K562 (cell line): ENCODE measurements at regions not wholly inside any gene's neighbourhood (a gene's known extent, or its start where the extent isn't known, plus 50 kb on each side); places are given as distances from the start of the nearest gene placed in this dataset.

Experiments
- ATAC-seq: fragments of 200-7000 bp; cut with Tn5 transposase; 3 replicates; pipeline ENCODE4 v1.9.1; 2020; ENCODE audit warnings: moderate library complexity
- BruUV-seq: library from RNA; stranded (reverse); fragments of 400-500 nt; replicated peaks from 2 replicates; lab custom pipeline; 2021; lab: Mats Ljungman, UMichigan
- CTCF ChIA-PET: fragments of 300-600 bp; formaldehyde crosslinking; extraction: SDS; loops from one replicate; lab custom pipeline; 2021; ENCODE audit warnings: low intra/inter-chr PET ratio; lab: Yijun Ruan, JAX
- POLR2A ChIA-PET: fragments of 300-600, 350-650 bp; sonication (Branson Sonifier 250); formaldehyde crosslinking; extraction: SDS; loops from one replicate; lab custom pipeline; 2021; ENCODE audit warnings: antibody characterized with exemption, inconsistent platforms; lab: Yijun Ruan, JAX
- DNase-seq, 4 experiments: peaks; one replicate each; pipeline versions ENCODE4 v3.0.0 to v3.0.0-alpha.2; 2011 to 2018; ENCODE audit warnings: low spot score in 3 of 4, mixed read lengths in 3 of 4; ENCODE audit errors: extremely low read depth in 1 of 4
- FAIRE-seq: peaks from 2 replicates; lab custom pipeline; 2011; peaks lifted over from hg19 to GRCh38; lab: Jason Lieb, UNC
- H2AFZ ChIP-seq: 2 replicates; pipeline ENCODE4 v1.6.0; 2011; ENCODE audit warnings: low read depth, low read length, control low read depth, inconsistent platforms
- H3K27ac ChIP-seq: fragments of 200-600 bp; 3 replicates; pipeline ENCODE4 v1.8.0; 2011; ENCODE audit warnings: low read depth, mild to moderate bottlenecking, control low read depth, inconsistent platforms, low read length, moderate library complexity, mixed read lengths; ENCODE audit errors: extremely low read depth
- H3K27me3 ChIP-seq, 2 experiments: fragments of 300-600 bp in 1 of 2; 2 replicates in 1 of 2; 3 replicates in 1 of 2; pipeline versions ENCODE4 v1.6.0 to v1.8.0; 2011; ENCODE audit warnings: inconsistent platforms in 2 of 2, low read length in 2 of 2, mild to moderate bottlenecking in 1 of 2, mixed read lengths in 1 of 2, moderate library complexity in 1 of 2; ENCODE audit not compliant: control insufficient read depth in 2 of 2, insufficient read depth in 2 of 2
- H3K36me3 ChIP-seq: fragments of 300-600 bp; 3 replicates; pipeline ENCODE4 v1.8.0; 2011; ENCODE audit warnings: mild to moderate bottlenecking, low read length, inconsistent platforms; ENCODE audit not compliant: control insufficient read depth, insufficient read depth
- H3K4me1 ChIP-seq, 2 experiments: fragments of 200-600 bp in 1 of 2; replicated peaks in 1 of 2; 2 replicates in 1 of 2; 3 replicates in 1 of 2; pipeline versions ENCODE4 v1.5.1 to v1.8.0; 2011; ENCODE audit warnings: inconsistent platforms in 2 of 2, low read length in 2 of 2, mild to moderate bottlenecking in 1 of 2, mixed read lengths in 1 of 2, moderate library complexity in 1 of 2; ENCODE audit not compliant: control insufficient read depth in 2 of 2, insufficient read depth in 2 of 2
- H3K4me2 ChIP-seq: 2 replicates; pipeline ENCODE4 v1.6.1; 2011; ENCODE audit warnings: low read length, control low read depth, inconsistent platforms, mixed read lengths; ENCODE audit not compliant: insufficient read depth
- H3K4me3 ChIP-seq: fragments of 200-600 bp; sonication (generic), shearing (Covaris generic); 2 replicates; pipeline ENCODE4 v1.5.1; 2016; ENCODE audit warnings: control low read depth, inconsistent platforms
- H3K79me2 ChIP-seq: fragments of 200-600 bp; 3 replicates; pipeline ENCODE4 v1.8.0; 2011; ENCODE audit warnings: low read length, inconsistent platforms; ENCODE audit not compliant: control insufficient read depth, insufficient read depth
- H3K9ac ChIP-seq, 2 experiments: 2 replicates each; pipeline versions ENCODE4 v1.6.0 to v1.6.1; 2011; ENCODE audit warnings: low read depth in 2 of 2, low read length in 2 of 2, control low read depth in 1 of 2, inconsistent platforms in 1 of 2, mild to moderate bottlenecking in 1 of 2, mixed read lengths in 1 of 2; ENCODE audit not compliant: insufficient read depth in 1 of 2
- H3K9me1 ChIP-seq: one replicate; pipeline ENCODE4 v1.6.0; 2011; ENCODE audit warnings: inconsistent platforms, mild to moderate bottlenecking, low read length, moderate library complexity; ENCODE audit not compliant: control insufficient read depth, insufficient read depth
- H3K9me3 ChIP-seq: replicated peaks from 2 replicates; pipeline ENCODE4 v1.5.1; 2011; ENCODE audit warnings: low read depth, low read length, inconsistent platforms; ENCODE audit not compliant: control insufficient read depth, insufficient read depth
- H4K20me1 ChIP-seq: replicated peaks from 2 replicates; pipeline ENCODE4 v1.6.1; 2011; ENCODE audit warnings: low read length, inconsistent platforms, mixed read lengths; ENCODE audit not compliant: control insufficient read depth, insufficient read depth
- BACH1 ChIP-seq: fragments of 200-800 bp; sonication (Bioruptor generic); IDR thresholded peaks from 2 replicates; pipeline ENCODE4 v1.6.1; 2016; ENCODE audit warnings: missing genetic modification characterization, missing compliant biosample characterization
- CEBPB ChIP-seq: fragments of 450-650 bp; IDR thresholded peaks from 2 replicates; pipeline ENCODE4 v1.6.1; 2016; ENCODE audit warnings: missing genetic modification characterization, missing compliant biosample characterization
- HEY1 ChIP-seq: fragments of 250-450 bp; sonication (Bioruptor Pico); IDR thresholded peaks from 2 replicates; pipeline ENCODE4 v1.5.0; 2020; ENCODE audit warnings: mild to moderate bottlenecking, moderate library complexity, borderline replicate concordance
- KLF6 ChIP-seq: fragments of 250-450 bp; sonication (Bioruptor Pico); IDR thresholded peaks from 2 replicates; pipeline ENCODE4 v1.4.0; 2020; ENCODE audit warnings: mild to moderate bottlenecking, moderate library complexity, borderline replicate concordance
- NBN ChIP-seq: fragments of 450-650 bp; IDR thresholded peaks from 2 replicates; pipeline ENCODE4 v1.6.1; 2016; ENCODE audit warnings: low read depth, mild to moderate bottlenecking
- NR1H2 ChIP-seq: sonication (generic); formaldehyde crosslinking; IDR thresholded peaks from 2 replicates; pipeline ENCODE4 v1.4.0; 2020; ENCODE audit warnings: mild to moderate bottlenecking, missing genetic modification reagents
- POLR2AphosphoS5 ChIP-seq: IDR thresholded peaks from 2 replicates; pipeline ENCODE4 v1.6.1; 2011; ENCODE audit warnings: mild to moderate bottlenecking, low read depth, low read length, moderate library complexity; ENCODE audit not compliant: control insufficient read depth, insufficient read depth
- SAFB2 ChIP-seq: fragments of 200-400 bp; formaldehyde crosslinking; IDR thresholded peaks from 2 replicates; pipeline ENCODE4 v1.6.1; 2018; ENCODE audit warnings: borderline replicate concordance, low read length, low read depth, moderate library complexity; ENCODE audit not compliant: severe bottlenecking
- SMARCA4 ChIP-seq: fragments of 450-650 bp; IDR thresholded peaks from 2 replicates; pipeline ENCODE4 v1.6.1; 2016
- TAL1 ChIP-seq: fragments of 450-650 bp; IDR thresholded peaks from 2 replicates; pipeline ENCODE4 v1.6.1; 2016; ENCODE audit warnings: mild to moderate bottlenecking
- TBL1XR1 ChIP-seq, 2 experiments: IDR thresholded peaks; 2 replicates each; pipeline ENCODE4 v1.6.1; 2012; ENCODE audit warnings: improper control_type of control experiment in 2 of 2, low read length in 2 of 2, mild to moderate bottlenecking in 1 of 2
- ZBTB11 ChIP-seq, 3 experiments: fragments of 200-800 bp in 1 of 3; fragments of 250-450 bp in 1 of 3; fragments of 450-650 bp in 1 of 3; sonication (Bioruptor Pico) in 1 of 3; sonication (Bioruptor generic) in 1 of 3; formaldehyde crosslinking in 1 of 3; IDR thresholded peaks; 2 replicates each; pipeline versions ENCODE4 v1.6.1 to v1.8.0; 2016 to 2022; ENCODE audit warnings: mild to moderate bottlenecking in 2 of 3, missing genetic modification characterization in 2 of 3, missing compliant biosample characterization in 1 of 3, moderate library complexity in 1 of 3
- ZBTB5 ChIP-seq: fragments of 450-650 bp; IDR thresholded peaks from 2 replicates; pipeline ENCODE4 v1.6.1; 2017; ENCODE audit warnings: antibody characterized with exemption
- ZNF232 ChIP-seq: sonication (generic); formaldehyde crosslinking; IDR thresholded peaks from 2 replicates; pipeline ENCODE4 v1.8.0; 2022; ENCODE audit warnings: mild to moderate bottlenecking, missing genetic modification reagents
- ZZZ3 ChIP-seq: fragments of 450-650 bp; IDR thresholded peaks from 2 replicates; pipeline ENCODE4 v1.6.1; 2016; ENCODE audit warnings: antibody characterized with exemption, mild to moderate bottlenecking, moderate library complexity
- WGBS: fragments of 100-300 bp; shearing (Covaris generic); methylation state at CpG from one replicate; pipeline ENCODE4 v1.1.6; 2016; ENCODE audit warnings: low coverage, mixed read lengths; ENCODE audit not compliant: insufficient coverage; ENCODE audit errors: missing lambda C conversion rate; 5-methylcytosine and 5-hydroxymethylcytosine counted together
- in situ Hi-C: fragments of 300-500 bp; cut with MboI; formaldehyde crosslinking; loops from 4 replicates; pipeline ENCODE4 v1.15.0; 2018; ENCODE audit warnings: inconsistent platforms, mixed read lengths
- intact Hi-C: fragments of 100-400 bp; cut with micrococcal nuclease; formaldehyde crosslinking; loops from 2 replicates; pipeline ENCODE4 v1.14.2; 2022

GRCh38 chr10:35927341-35927740 is 285.2 kb upstream of the FZD8 start:
- Histone ChIP-seq H3K27me3 (no peaks in the 10 kb centered on the region), H3K36me3 (no peaks in the 10 kb centered on the region), H3K4me1 (no peaks in the 10 kb centered on the region), H3K79me2 (no peaks in the 10 kb centered on the region), H3K9me3 (no peaks in the 10 kb centered on the region), H4K20me1 (no peaks in the 10 kb centered on the region), H3K4me2 (no peak overlapping the region), H3K4me3 (no peak overlapping the region), H3K27ac (no peak overlapping the region), H3K9me1 (no peaks in the 10 kb centered on the region), H2AFZ (no peak overlapping the region), H3K9ac (no peak overlapping the region)
- DNase-seq (no peak), ATAC-seq (no peak), FAIRE-seq (no peak)
- 1% methylated on average over 7 of the region's 7 CpGs for WGBS
- ChIA-PET POLR2A (interaction anchor here (0.6 kb wide), 1 partner anchor 370 kb away, joined by 3 read pairs; no protein-coding TSS in a partner anchor), CTCF (no interaction called here)
- in situ Hi-C loops = no loop called here
- intact Hi-C loops = no loop called here
- no TSS peak for BruUV-seq
- TF ChIP-seq ZBTB5 = no peak
- TF ChIP-seq CEBPB (tag) = no peak
- no peak for TF ChIP-seq HEY1 (CRISPR knock-in tag)
- TF ChIP-seq ZZZ3 = no peak
- no peak for TF ChIP-seq NR1H2 (CRISPR knock-in tag)
- TF ChIP-seq ZBTB11 (CRISPR knock-in tag; IDR thresholded peaks at IDR 0.05) = no peak
- TF ChIP-seq ZNF232 (CRISPR knock-in tag) = no peak
- no peak for TF ChIP-seq POLR2AphosphoS5
- no peak for TF ChIP-seq SAFB2
- no peak for TF ChIP-seq BACH1
- TF ChIP-seq KLF6 (CRISPR knock-in tag) = no peak
- no peak for TF ChIP-seq SMARCA4
- no peak for TF ChIP-seq NBN
- no peak for TF ChIP-seq TBL1XR1 (IDR thresholded peaks at IDR 0.05; ENCODE audit: low read length in 2 of 2)
- TF ChIP-seq TAL1 = no peak
